ENCODE measurements at regions not wholly inside any gene's neighbourhood (a gene's known extent, or its start where the extent isn't known, plus 50 kb on each side); places are given as distances from the start of the nearest gene placed in this dataset.

DNA sequence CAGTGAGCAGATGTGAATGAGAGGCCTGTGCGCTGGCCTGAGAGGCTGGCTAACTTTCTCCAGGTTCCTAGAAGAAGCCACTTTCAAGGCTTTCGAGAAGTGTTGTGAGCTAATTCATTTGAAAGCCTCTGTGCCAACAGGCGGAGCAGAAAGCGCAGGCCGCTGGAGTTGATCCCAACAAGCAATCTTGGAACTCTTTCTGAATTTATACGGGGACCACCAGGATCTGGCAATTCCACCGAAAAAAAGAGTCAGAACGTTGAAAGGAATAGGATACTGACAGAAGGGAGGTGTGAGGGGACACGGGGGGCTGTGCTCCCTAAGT lies 71.3 kb upstream of the METRNL start:
- TF ChIP-seq CTCF (conservative IDR thresholded peaks at IDR 0.05; ENCODE audit: low read depth, low read length) = no peak
- TF ChIP-seq EZH2 (IDR thresholded peaks at IDR 0.05; ENCODE audit: borderline replicate concordance, low read depth, low read length, poor library complexity, severe bottlenecking) = no peak

Measured in A673 (cell line).